HG03342 (cell line): ENCODE measurements at regions not wholly inside any gene's neighbourhood (a gene's known extent, or its start where the extent isn't known, plus 50 kb on each side); places are given as distances from the start of the nearest gene placed in this dataset.

Experiments
- ATAC-seq: cut with Tn5 transposase; IDR thresholded peaks from one replicate; pipeline ENCODE4 v1.9.1; 2021; ENCODE audit warnings: mild to moderate bottlenecking, moderate library complexity; ENCODE audit not compliant: unreplicated experiment

DNA sequence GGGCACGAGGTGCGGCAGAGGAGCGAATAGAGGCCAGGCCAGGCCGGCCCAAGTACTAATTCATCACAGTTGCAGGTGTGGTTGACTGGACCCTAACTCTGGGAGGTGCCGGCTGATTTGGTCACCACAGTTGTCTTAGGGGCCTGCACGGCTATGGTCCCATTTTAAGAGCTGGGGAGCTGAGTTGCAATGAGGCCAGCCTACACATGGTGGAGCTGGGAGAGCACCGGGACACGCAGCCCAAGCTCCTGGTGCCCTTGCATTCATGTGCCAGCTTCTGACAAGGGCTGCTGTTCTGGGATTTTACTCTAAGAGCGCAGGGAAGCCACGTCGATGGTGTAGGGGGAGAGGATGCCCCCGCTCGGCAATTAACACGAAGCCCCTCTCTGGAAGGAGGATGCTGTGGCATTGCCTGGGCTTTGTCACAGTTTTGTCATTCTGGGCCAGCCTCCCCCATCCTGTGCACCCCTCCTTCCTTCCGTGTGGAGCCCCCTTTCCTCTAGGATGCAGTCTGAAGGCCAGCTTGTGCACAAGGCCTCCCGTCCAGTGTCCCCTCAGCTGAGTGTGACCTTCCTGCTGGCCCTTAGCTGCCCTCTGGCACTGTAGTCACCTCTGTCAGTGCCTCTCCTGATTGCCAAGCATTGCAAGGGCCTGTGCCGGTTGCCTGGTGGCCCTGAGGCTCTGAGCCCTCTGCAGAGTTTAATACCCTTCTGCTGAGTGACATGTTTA, 109.4 kb upstream of the C1QTNF9B start:
- ATAC-seq, result no peak

- ATAC-seq, result no peak
These were observed 110.8 kb upstream of the C1QTNF9B start for GRCh38 chr13:24007979-24008620.

GRCh38 chr13:24008679-24009078, 111.4 kb upstream of the C1QTNF9B start:
- no peak for ATAC-seq

DNA sequence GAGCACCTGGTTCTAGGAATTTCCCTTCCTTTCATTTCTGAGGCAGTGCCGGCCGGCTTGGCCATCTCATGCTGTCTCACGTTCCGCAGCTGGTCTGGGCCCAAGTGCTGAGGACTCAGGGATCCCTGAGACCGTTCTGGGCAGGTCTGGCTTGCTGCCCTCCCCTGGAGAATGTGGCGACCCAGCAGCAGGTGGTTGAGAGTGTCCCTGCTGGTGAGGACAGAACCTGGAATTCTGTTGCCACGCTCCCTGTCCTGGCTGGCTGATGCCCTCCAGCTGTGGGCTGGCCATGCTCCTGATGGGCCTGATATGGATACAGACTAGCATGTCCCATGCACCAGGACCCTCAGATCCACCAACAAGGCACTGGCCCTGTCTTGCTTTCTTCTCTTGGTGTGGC, 114.0 kb upstream of the C1QTNF9B start:
- ATAC-seq, result no peak

DNA sequence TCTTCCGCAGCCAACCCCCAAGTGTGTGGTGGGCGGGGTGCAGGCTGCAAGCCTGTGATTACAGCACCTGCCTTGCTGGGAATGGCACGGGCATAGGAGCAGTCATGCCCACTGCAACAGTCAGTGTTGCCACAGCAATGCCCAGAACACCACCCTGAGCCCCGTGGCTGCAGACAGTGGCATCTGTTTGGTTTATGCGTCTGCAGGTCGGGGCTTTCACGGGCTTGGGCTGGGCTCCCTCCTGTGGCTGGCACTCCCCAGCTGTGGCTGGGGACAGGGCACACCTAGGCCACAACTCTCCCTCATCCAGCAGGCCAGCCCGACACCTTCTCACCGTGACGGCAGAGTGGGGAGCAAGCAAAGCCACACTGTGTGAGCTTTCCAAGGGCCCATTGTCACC, 115.3 kb upstream of the C1QTNF9B start:
- no peak for ATAC-seq

- ATAC-seq, result no peak
These were observed 115.9 kb upstream of the C1QTNF9B start for GRCh38 chr13:24013189-24013588.

- ATAC-seq, result no peak
These were observed 118.7 kb upstream of the C1QTNF9B start for GRCh38 chr13:24016046-24016445.

- no peak for ATAC-seq
These were observed 125.3 kb upstream of the C1QTNF9B start for GRCh38 chr13:24022568-24022967.

DNA sequence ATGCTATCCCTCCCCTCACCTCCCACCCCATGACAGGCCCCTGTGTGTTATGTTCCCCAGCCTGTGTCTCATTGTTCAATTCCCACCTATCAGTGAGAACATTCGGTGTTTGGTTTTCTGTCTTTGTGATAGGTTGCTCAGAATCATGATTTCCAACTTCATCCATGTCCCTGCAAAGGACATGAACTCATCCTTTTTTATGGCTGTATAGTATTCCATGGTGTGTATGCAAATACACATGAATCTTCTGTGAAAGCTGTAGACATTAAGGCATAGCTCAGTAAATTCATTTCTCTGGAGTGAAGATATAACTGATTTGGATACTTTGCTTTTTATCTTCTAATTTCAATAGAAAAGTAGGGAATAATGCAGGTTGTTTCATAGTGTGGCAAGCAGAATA, 125.8 kb upstream of the C1QTNF9B start:
- no peak for ATAC-seq

GRCh38 chr13:24027494-24027893, 130.2 kb upstream of the C1QTNF9B start:
- ATAC-seq, result no peak

- ATAC-seq, result no peak
These were observed 128.3 kb upstream of the SPATA13 start for GRCh38 chr13:24032252-24032651.

DNA sequence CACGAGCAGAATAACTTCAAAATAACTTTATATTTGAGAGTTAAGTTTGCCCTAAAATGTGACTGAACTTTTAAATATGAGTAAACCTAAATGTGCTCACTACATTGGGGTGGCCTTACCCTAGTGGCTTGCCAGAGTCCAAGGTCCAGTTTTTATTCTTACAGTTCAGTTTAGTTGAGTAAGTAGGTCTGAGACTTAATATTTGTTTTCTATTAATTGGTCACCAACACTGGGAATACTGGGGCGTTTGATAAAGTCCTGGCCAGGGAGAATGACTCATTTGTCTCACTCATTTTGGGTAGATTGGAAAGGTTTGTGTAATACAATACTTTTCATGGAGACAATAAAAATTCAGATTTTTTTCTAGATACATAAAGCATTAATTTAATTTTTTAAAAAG, 127.8 kb upstream of the SPATA13 start:
- no peak for ATAC-seq

GRCh38 chr13:24033527-24034302, 126.8 kb upstream of the SPATA13 start:
- no peak for ATAC-seq

GRCh38 chr13:24035411-24035810, 125.1 kb upstream of the SPATA13 start:
- ATAC-seq, result no peak

- no peak for ATAC-seq
These were observed 124.4 kb upstream of the SPATA13 start for GRCh38 chr13:24036115-24036514.

DNA sequence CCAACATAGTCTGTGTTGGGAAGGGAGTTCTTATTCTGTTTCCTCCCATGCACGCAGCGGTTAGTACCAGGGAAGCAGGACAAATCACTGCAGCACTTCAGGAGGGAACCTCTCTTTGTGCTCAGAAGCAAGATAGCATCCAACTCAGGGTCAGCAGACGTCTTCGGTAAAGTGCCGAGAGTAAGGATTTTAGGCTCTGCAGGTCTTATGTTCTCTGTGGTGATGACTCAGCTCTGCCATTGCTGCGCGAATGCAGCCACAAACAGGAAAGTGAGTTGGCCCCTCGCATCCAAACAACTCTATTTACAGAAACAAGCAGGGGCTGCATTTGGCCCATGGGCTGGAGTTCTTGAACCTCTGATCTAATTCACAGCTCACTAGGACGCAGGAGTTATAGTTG, 122.1 kb upstream of the SPATA13 start:
- ATAC-seq, result no peak

DNA sequence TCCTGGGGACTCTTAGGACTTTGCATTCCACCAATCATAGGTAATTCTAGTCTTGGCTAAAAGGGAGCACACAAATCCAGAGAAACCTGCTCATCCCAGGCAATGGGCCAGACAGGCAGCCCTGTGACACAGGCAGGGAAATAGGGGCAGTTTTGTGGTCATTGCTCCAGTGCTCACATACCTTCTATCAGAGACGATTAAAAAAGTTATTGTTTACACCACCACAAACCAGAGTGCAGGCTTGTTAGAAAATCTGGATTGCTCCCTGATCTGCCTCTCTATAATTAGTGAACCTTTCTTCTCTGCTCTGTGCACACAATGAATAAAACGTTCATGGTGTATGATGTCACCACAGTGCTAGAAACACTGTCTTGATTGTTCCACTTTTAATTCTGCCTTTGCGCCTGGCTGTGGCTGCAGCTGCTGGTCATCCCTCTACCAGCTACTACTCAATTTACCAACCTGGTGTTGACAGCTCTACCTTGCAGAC, 121.6 kb upstream of the SPATA13 start:
- peak; percentile 37 for ATAC-seq

DNA sequence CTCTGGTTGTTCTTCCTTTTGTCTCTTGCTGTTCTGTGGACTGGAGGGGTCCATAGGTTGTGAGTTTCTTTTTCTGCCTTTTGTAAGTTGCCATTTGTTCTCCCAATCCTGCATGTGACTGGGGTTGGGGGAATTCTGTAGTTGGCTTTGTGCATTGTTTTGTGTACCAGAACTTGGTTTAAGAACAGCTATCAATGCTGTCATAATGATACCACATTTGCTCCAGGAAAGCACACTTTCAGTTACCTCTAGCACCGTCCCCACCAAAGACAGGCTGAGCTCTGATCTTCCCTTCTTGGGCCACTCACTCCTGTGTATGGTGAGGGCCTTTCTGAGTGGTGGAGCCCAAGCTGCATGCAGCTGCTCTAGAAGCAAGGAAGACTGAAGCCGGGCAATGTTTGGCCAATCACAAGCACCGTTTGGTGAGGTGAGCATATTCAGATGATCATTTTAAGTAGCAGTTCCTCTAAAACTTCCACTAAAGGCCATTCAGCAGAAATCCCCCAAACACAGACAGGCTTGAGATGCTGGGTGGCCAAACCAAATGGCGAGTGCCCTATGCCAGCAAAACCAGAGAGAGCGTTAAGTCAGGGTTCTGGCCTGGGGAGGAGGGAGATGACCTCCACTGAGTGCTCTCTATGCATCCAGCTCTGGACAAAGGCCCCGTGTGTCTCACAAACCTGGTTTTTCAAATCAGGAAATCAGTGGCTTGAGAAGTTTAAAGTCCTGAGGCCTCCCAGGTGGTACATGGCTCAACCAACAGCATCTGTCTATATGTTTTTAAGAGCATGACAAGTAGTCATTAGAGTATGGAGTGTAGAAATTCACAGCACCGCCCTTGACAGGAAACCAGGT, 120.7 kb upstream of the SPATA13 start:
- ATAC-seq, result peak; percentile 79

DNA sequence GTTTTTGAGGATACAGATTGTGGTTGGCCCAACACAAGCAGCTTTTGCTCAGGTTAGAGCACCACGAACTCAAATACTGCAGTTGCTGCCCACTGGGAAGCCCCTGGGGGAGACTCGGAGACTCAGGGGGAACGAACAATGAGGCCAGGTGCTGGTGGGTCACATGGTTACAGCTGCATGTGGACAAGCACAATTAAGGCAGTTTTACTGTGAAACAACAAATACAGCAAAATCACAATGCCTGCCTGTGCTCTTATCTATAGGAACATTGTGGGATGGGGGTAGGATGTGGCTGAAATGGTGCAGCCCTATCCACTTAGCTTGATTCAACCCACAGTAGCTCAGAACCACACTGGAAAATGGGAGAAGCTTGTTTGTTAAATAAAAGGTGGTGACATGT, 119.7 kb upstream of the SPATA13 start:
- ATAC-seq, result no peak

GRCh38 chr13:24041651-24042225, 118.8 kb upstream of the SPATA13 start:
- no peak for ATAC-seq
